22Rv1 (cell line): ENCODE measurements at regions not wholly inside any gene's neighbourhood (a gene's known extent, or its start where the extent isn't known, plus 50 kb on each side); places are given as distances from the start of the nearest gene placed in this dataset.

ENCODE experiments used
- ZFX ChIP-seq: fragments of 450-650 bp; IDR thresholded peaks from 2 replicates; pipeline ENCODE4 v1.6.1; 2017; ENCODE audit warnings: antibody characterized with exemption, borderline replicate concordance
- TF ChIP-seq, protein P1 (sequence below): fragments of 450-650 bp; IDR thresholded peaks from 2 replicates; pipeline ENCODE4 v1.5.1; 2017; ENCODE audit warnings: mild to moderate bottlenecking

DNA sequence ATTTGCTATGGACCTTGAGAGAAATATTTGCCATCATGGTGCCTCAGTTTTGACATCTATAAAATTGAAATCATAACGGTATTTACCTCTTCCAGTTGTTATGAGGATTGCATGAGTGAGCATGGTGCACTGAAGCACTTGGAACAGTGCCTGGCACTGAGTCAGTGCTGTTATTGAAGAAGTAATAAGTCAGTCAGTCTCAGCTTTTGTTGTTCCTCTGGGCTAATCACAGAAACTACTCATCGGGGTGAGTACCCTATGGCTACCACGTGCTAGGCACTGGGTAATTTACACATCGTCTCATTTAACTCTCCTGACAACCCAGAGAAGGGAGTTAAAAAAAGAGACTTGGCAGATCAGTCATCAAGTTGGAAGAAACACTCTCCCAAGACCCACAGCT lies 159.5 kb upstream of the NRXN3 start:
- TF ChIP-seq, protein P1, sequence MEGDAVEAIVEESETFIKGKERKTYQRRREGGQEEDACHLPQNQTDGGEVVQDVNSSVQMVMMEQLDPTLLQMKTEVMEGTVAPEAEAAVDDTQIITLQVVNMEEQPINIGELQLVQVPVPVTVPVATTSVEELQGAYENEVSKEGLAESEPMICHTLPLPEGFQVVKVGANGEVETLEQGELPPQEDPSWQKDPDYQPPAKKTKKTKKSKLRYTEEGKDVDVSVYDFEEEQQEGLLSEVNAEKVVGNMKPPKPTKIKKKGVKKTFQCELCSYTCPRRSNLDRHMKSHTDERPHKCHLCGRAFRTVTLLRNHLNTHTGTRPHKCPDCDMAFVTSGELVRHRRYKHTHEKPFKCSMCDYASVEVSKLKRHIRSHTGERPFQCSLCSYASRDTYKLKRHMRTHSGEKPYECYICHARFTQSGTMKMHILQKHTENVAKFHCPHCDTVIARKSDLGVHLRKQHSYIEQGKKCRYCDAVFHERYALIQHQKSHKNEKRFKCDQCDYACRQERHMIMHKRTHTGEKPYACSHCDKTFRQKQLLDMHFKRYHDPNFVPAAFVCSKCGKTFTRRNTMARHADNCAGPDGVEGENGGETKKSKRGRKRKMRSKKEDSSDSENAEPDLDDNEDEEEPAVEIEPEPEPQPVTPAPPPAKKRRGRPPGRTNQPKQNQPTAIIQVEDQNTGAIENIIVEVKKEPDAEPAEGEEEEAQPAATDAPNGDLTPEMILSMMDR = no peak
- no peak for TF ChIP-seq ZFX
